ENCODE measurements at regions not wholly inside any gene's neighbourhood (a gene's known extent, or its start where the extent isn't known, plus 50 kb on each side); places are given as distances from the start of the nearest gene placed in this dataset.

DNA sequence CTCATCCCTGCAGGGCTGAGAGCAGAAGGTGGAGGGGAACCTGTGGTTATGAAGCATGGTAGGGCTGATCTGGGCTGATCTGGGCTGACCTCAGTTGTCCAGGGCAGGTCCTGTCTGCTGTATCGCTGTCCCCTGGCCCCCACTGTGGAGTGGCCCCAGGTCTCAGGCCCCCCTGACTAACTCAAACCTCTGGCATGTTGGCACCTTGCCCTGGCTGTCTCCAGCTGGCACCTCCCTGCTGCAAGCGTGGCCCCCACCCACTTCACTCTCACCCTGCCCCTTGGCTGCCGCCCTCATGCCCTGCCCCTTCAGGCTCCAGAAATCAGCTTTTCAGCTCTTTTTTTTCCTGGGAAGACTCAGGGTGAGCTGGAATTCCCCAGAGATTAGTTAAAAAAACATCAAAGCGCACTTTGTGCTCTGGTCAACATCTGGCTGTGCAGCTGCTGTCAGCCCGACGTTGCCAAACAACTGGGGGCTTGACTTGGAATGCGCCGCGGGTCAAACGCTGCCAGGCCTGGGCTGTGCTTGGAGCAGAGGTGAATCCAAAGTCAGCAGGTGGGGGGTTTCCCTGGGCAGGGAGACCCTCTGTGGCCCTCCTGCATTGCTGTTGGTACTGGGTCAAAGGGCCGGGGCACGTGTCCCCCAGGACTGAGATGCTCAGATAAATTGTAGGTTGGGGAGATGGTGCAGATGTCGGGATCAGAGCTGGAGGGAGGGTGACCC is 173.8 kb upstream of the HDAC4 start:
- WGBS (ENCODE audit: insufficient coverage): 96% methylated on average over 13 of the region's 13 CpGs
- H3K9me3 ChIP-seq (ENCODE audit: control extremely low read depth in 1 of 5, control insufficient read depth in 4 of 5, insufficient read depth in 2 of 5, low read depth in 1 of 5, low read length in 4 of 5): no peaks in the 10 kb centered on the region
- no peak for DNase-seq
- ChIA-PET POLR2A (no interaction called here), CTCF (no interaction called here)
- no peak overlapping the region for H3K4me3 ChIP-seq (ENCODE audit: control insufficient read depth in 1 of 7, extremely low read depth in 1 of 7, insufficient read depth in 4 of 7, low read depth in 2 of 7, low read length in 6 of 7)
- H3K27me3 ChIP-seq (replicated peaks in 2 of 5; ENCODE audit: control insufficient read depth in 4 of 5, insufficient read depth in 5 of 5, low read length in 4 of 5): peaks cover 0 to 4% (median 0%) of the 10 kb centered on the region in 5 experiments
- H3K4me1 ChIP-seq (ENCODE audit: control extremely low read depth in 1 of 4, control insufficient read depth in 4 of 4, insufficient read depth in 4 of 4, low read length in 3 of 4): no peaks in the 10 kb centered on the region
- no peaks in the 10 kb centered on the region for H3K36me3 ChIP-seq (ENCODE audit: control insufficient read depth in 4 of 4, insufficient read depth in 4 of 4, low read length in 3 of 4)
- no peak overlapping the region for H3K27ac ChIP-seq (ENCODE audit: insufficient read depth in 1 of 2, low read depth in 1 of 2, low read length in 2 of 2, poor library complexity in 1 of 2, severe bottlenecking in 2 of 2)

DNA sequence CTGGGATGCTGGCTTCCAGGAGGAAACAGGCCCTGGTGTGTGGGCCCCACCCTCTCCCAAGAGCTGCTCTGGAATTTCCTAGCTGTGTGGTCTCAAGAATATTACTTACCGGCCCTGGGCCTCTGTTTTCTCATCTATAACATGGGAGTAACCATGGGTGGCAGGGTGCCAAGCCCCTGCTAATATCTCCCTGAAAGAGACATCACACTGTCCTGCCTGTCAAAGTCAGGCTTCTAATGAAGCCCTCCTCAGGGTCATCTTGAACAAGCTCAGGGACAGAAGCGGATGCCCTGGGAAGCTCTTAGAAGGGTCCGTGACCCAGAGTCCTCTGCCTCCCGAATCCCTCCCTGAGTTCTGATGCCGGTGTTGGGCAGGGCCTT is 173.2 kb upstream of the HDAC4 start:
- ChIA-PET CTCF (no interaction called here), POLR2A (no interaction called here)
- H3K27me3 ChIP-seq (replicated peaks in 2 of 5; ENCODE audit: control insufficient read depth in 4 of 5, insufficient read depth in 5 of 5, low read length in 4 of 5): peaks cover 0 to 5% (median 0%) of the 10 kb centered on the region in 5 experiments
- no peak for DNase-seq
- no peak overlapping the region for H3K27ac ChIP-seq (ENCODE audit: insufficient read depth in 1 of 2, low read depth in 1 of 2, low read length in 2 of 2, poor library complexity in 1 of 2, severe bottlenecking in 2 of 2)
- H3K36me3 ChIP-seq (ENCODE audit: control insufficient read depth in 4 of 4, insufficient read depth in 4 of 4, low read length in 3 of 4): no peaks in the 10 kb centered on the region
- WGBS (ENCODE audit: insufficient coverage): 97% methylated on average over 5 of the region's 5 CpGs
- H3K9me3 ChIP-seq (ENCODE audit: control extremely low read depth in 1 of 5, control insufficient read depth in 4 of 5, insufficient read depth in 2 of 5, low read depth in 1 of 5, low read length in 4 of 5): no peaks in the 10 kb centered on the region
- no peaks in the 10 kb centered on the region for H3K4me1 ChIP-seq (ENCODE audit: control extremely low read depth in 1 of 4, control insufficient read depth in 4 of 4, insufficient read depth in 4 of 4, low read length in 3 of 4)
- no peak overlapping the region for H3K4me3 ChIP-seq (ENCODE audit: control insufficient read depth in 1 of 7, extremely low read depth in 1 of 7, insufficient read depth in 4 of 7, low read depth in 2 of 7, low read length in 6 of 7)

DNA sequence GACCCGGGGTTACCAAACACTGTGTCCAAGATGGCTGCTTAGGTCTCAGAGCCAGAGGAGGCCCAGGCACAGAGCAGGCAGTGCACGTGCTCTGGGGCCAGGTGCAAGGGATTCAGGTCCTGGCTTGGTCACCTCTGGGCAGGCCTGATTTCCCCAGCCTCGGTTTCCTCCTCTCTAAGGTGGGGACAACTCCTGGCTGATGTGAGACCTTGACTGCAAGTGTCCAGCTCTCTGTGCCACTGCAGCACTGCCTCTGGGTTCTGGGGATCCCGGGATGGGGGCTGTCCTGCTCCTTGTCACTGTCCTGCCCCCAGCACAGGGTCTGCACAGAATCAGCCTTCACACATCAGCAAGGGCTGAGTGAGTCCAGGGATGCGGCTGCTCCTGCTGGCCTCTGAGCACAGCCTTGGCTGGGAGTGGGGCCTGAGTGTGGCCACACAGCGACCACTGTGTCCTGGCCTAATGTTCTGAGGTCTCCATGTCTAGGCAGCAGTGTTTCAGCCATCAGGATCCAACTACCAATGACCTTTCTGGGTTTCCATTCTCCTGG is 170.2 kb upstream of the HDAC4 start:
- no peaks in the 10 kb centered on the region for H3K36me3 ChIP-seq (ENCODE audit: control insufficient read depth in 4 of 4, insufficient read depth in 4 of 4, low read length in 3 of 4)
- peaks cover 0 to 18% (median 2%) of the 10 kb centered on the region in 5 experiments for H3K27me3 ChIP-seq (replicated peaks in 2 of 5; ENCODE audit: control insufficient read depth in 4 of 5, insufficient read depth in 5 of 5, low read length in 4 of 5)
- no peak overlapping the region for H3K4me3 ChIP-seq (ENCODE audit: control insufficient read depth in 1 of 7, extremely low read depth in 1 of 7, insufficient read depth in 4 of 7, low read depth in 2 of 7, low read length in 6 of 7)
- no peaks in the 10 kb centered on the region for H3K4me1 ChIP-seq (ENCODE audit: control extremely low read depth in 1 of 4, control insufficient read depth in 4 of 4, insufficient read depth in 4 of 4, low read length in 3 of 4)
- WGBS (ENCODE audit: insufficient coverage): 89% methylated on average over 5 of the region's 6 CpGs
- no peak overlapping the region for H3K27ac ChIP-seq (ENCODE audit: insufficient read depth in 1 of 2, low read depth in 1 of 2, low read length in 2 of 2, poor library complexity in 1 of 2, severe bottlenecking in 2 of 2)
- DNase-seq: no peak
- no peaks in the 10 kb centered on the region for H3K9me3 ChIP-seq (ENCODE audit: control extremely low read depth in 1 of 5, control insufficient read depth in 4 of 5, insufficient read depth in 2 of 5, low read depth in 1 of 5, low read length in 4 of 5)
- CTCF ChIA-PET: no interaction called here
- POLR2A ChIA-PET: no interaction called here

DNA sequence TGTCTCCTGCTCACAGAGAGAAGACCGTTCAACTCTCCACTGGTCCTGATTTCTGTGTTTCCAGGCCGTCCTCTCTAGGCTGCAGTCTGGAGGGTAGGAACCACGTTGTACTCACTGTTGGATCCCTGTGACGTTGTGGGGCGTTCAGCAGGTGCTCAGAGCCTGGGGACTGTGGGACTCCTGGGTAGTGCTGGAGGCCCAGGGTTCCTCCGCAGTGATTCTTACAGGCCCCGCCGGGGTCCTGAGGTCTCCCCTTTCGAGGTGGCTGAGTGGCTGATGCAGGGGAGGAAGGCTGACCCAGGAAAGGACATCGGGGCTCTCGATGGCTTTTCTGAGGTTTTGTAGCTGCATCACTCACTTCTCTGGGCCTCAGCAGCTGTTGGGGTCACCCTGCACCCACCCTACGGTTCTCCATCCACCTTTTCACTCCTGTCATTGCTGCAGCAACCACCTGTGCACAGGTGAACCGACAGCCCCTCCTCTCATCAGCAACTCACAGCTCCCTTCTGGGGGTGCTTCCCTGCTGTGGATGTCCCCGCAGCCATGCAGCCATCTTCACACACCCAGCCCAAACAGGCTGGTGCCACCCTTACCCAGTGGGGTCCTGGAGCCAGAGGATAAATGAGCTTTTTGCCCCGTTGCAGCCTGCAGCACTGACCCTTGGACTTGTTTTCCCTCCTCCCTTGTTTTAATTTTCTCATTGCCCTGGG is 169.6 kb upstream of the HDAC4 start:
- Histone ChIP-seq H3K36me3 (ENCODE audit: control insufficient read depth in 4 of 4, insufficient read depth in 4 of 4, low read length in 3 of 4) (no peaks in the 10 kb centered on the region), H3K4me1 (ENCODE audit: control extremely low read depth in 1 of 4, control insufficient read depth in 4 of 4, insufficient read depth in 4 of 4, low read length in 3 of 4) (no peaks in the 10 kb centered on the region), H3K9me3 (ENCODE audit: control extremely low read depth in 1 of 5, control insufficient read depth in 4 of 5, insufficient read depth in 2 of 5, low read depth in 1 of 5, low read length in 4 of 5) (no peaks in the 10 kb centered on the region), H3K4me3 (ENCODE audit: control insufficient read depth in 1 of 7, extremely low read depth in 1 of 7, insufficient read depth in 4 of 7, low read depth in 2 of 7, low read length in 6 of 7) (no peak overlapping the region), H3K27me3 (replicated peaks in 2 of 5; ENCODE audit: control insufficient read depth in 4 of 5, insufficient read depth in 5 of 5, low read length in 4 of 5) (peaks cover 0 to 24% (median 4%) of the 10 kb centered on the region in 5 experiments), H3K27ac (ENCODE audit: insufficient read depth in 1 of 2, low read depth in 1 of 2, low read length in 2 of 2, poor library complexity in 1 of 2, severe bottlenecking in 2 of 2) (no peak overlapping the region)
- ChIA-PET CTCF (no interaction called here), POLR2A (no interaction called here)
- WGBS (ENCODE audit: insufficient coverage): 95% methylated on average over 15 of the region's 15 CpGs
- DNase-seq: no peak

DNA sequence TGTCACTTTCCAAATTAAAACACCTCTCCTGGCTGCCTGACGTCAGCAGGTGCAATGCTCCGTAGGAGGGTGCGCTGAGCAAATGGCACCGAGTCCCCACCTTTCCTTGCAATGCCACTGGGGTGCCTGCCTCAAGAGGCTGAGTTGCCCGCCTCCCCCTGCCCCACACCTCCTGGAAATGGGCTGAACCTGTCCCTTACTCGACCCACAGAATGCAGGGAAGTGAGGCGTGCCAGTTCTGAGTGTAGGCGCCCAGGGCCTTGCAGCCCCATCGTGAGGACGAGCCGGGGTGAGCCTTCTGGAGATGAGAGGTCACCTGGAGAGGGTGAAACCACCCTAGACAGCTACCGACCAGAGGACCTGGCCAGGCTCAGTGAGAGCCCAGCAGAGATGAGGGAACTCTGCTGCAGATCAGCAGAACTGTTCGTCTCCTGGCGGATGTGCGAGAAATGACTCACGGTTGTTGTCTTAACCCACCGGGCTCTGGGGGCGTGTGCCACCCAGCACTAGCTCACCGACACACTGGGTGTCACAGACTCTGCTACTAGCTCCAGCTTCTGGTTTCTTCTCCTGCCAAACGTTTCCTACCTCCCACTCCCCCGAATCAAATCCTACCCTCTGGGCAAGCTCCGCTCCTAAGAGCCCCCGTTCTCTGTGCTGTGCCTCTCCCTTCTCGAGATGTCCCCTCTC is 168.7 kb upstream of the HDAC4 start:
- POLR2A ChIA-PET: no interaction called here
- Histone ChIP-seq H3K36me3 (ENCODE audit: control insufficient read depth in 4 of 4, insufficient read depth in 4 of 4, low read length in 3 of 4) (no peaks in the 10 kb centered on the region), H3K27me3 (replicated peaks in 2 of 5; ENCODE audit: control insufficient read depth in 4 of 5, insufficient read depth in 5 of 5, low read length in 4 of 5) (peaks cover 0 to 32% (median 4%) of the 10 kb centered on the region in 5 experiments), H3K9me3 (ENCODE audit: control extremely low read depth in 1 of 5, control insufficient read depth in 4 of 5, insufficient read depth in 2 of 5, low read depth in 1 of 5, low read length in 4 of 5) (no peaks in the 10 kb centered on the region), H3K27ac (ENCODE audit: insufficient read depth in 1 of 2, low read depth in 1 of 2, low read length in 2 of 2, poor library complexity in 1 of 2, severe bottlenecking in 2 of 2) (no peak overlapping the region), H3K4me3 (ENCODE audit: control insufficient read depth in 1 of 7, extremely low read depth in 1 of 7, insufficient read depth in 4 of 7, low read depth in 2 of 7, low read length in 6 of 7) (no peak overlapping the region), H3K4me1 (ENCODE audit: control extremely low read depth in 1 of 4, control insufficient read depth in 4 of 4, insufficient read depth in 4 of 4, low read length in 3 of 4) (no peaks in the 10 kb centered on the region)
- WGBS (ENCODE audit: insufficient coverage): 93% methylated on average over 24 of the region's 24 CpGs
- no peak for DNase-seq
- CTCF ChIA-PET: no interaction called here

DNA sequence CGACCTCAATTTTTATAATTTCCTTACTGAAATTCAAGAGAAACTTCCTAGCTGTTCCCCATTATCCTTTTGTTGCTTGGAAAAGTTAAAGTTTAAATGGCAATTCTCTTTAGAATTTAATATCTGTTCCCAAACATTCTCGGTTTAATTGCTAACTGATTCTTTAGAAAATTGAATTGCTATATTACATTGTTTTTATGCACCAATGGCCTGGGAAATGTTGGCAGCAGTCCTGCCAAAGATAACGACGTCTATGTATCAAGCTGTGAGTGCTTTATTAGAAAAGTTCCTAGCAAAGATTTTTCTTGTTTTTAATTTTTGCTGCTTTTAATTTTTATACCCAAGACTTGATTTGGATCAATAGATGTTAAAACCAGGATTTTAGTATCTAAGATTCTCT is 167.8 kb upstream of the HDAC4 start:
- ChIA-PET CTCF (no interaction called here), POLR2A (no interaction called here)
- no peak overlapping the region for H3K27ac ChIP-seq (ENCODE audit: insufficient read depth in 1 of 2, low read depth in 1 of 2, low read length in 2 of 2, poor library complexity in 1 of 2, severe bottlenecking in 2 of 2)

DNA sequence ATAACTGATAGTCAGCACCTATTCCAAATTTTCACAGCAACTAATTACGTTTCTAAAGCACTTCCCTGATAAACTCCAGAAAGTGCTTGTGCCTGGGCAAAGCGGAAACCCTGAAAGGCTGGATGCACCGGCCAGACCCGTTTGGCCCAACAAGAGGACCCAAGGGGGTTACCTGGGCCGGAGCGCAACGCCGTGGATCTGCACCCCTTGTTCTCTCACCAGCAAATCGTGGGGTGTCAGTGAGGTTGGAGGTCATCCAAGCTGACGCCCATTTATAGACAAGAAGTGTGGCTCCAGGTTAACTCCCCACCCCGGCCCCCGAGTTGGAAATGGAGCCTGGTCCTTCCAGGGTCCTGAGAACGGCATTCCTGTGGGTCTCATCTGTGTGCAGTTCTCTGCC is 167.0 kb upstream of the HDAC4 start:
- Histone ChIP-seq H3K4me1 (ENCODE audit: control extremely low read depth in 1 of 4, control insufficient read depth in 4 of 4, insufficient read depth in 4 of 4, low read length in 3 of 4) (no peaks in the 10 kb centered on the region), H3K27ac (ENCODE audit: insufficient read depth in 1 of 2, low read depth in 1 of 2, low read length in 2 of 2, poor library complexity in 1 of 2, severe bottlenecking in 2 of 2) (no peak overlapping the region), H3K36me3 (ENCODE audit: control insufficient read depth in 4 of 4, insufficient read depth in 4 of 4, low read length in 3 of 4) (no peaks in the 10 kb centered on the region), H3K27me3 (replicated peaks in 2 of 5; ENCODE audit: control insufficient read depth in 4 of 5, insufficient read depth in 5 of 5, low read length in 4 of 5) (peaks cover 0 to 36% (median 4%) of the 10 kb centered on the region in 5 experiments), H3K9me3 (ENCODE audit: control extremely low read depth in 1 of 5, control insufficient read depth in 4 of 5, insufficient read depth in 2 of 5, low read depth in 1 of 5, low read length in 4 of 5) (no peaks in the 10 kb centered on the region), H3K4me3 (ENCODE audit: control insufficient read depth in 1 of 7, extremely low read depth in 1 of 7, insufficient read depth in 4 of 7, low read depth in 2 of 7, low read length in 6 of 7) (no peak overlapping the region)
- POLR2A ChIA-PET: no interaction called here
- 82% methylated on average over 10 of the region's 13 CpGs for WGBS (ENCODE audit: insufficient coverage)
- CTCF ChIA-PET: no interaction called here
- DNase-seq: no peak

More for the DNA sequence above, 167.8 kb upstream of the HDAC4 start:
- Histone ChIP-seq H3K4me1 (ENCODE audit: control extremely low read depth in 1 of 4, control insufficient read depth in 4 of 4, insufficient read depth in 4 of 4, low read length in 3 of 4) (no peaks in the 10 kb centered on the region), H3K27me3 (replicated peaks in 2 of 5; ENCODE audit: control insufficient read depth in 4 of 5, insufficient read depth in 5 of 5, low read length in 4 of 5) (peaks cover 0 to 36% (median 4%) of the 10 kb centered on the region in 5 experiments), H3K9me3 (ENCODE audit: control extremely low read depth in 1 of 5, control insufficient read depth in 4 of 5, insufficient read depth in 2 of 5, low read depth in 1 of 5, low read length in 4 of 5) (no peaks in the 10 kb centered on the region), H3K4me3 (ENCODE audit: control insufficient read depth in 1 of 7, extremely low read depth in 1 of 7, insufficient read depth in 4 of 7, low read depth in 2 of 7, low read length in 6 of 7) (no peak overlapping the region), H3K36me3 (ENCODE audit: control insufficient read depth in 4 of 4, insufficient read depth in 4 of 4, low read length in 3 of 4) (no peaks in the 10 kb centered on the region)
- no CpG with 5 or more reads among the region's 4 CpGs for WGBS (ENCODE audit: insufficient coverage)
- DNase-seq: no peak
